HFF-Myc (cell line): ENCODE measurements at regions not wholly inside any gene's neighbourhood (a gene's known extent, or its start where the extent isn't known, plus 50 kb on each side); places are given as distances from the start of the nearest gene placed in this dataset.
A peak's percentile ranks its signal among the peaks of the same experiment; 100 is the strongest.
"Not testable (repeated sequence)": the region's sequence is repeated elsewhere in the genome, so short reads cannot be mapped to it uniquely, and the experiment has no call there.

Experiments used
- DNase-seq: peaks from one replicate; pipeline ENCODE4 v3.0.0-alpha.2; 2011; ENCODE audit warnings: low read depth; ENCODE audit errors: extremely low read depth
- H3K4me3 ChIP-seq: replicated peaks from 2 replicates; pipeline ENCODE4 v1.5.1; 2011; ENCODE audit warnings: low read depth, mild to moderate bottlenecking, control low read depth, low read length
- TF ChIP-seq, protein P1 (sequence below): IDR thresholded peaks from 2 replicates; pipeline ENCODE4 v1.5.1; 2012; ENCODE audit warnings: mild to moderate bottlenecking, low read depth, low read length, control low read depth; ENCODE audit errors: missing control alignments

DNA sequence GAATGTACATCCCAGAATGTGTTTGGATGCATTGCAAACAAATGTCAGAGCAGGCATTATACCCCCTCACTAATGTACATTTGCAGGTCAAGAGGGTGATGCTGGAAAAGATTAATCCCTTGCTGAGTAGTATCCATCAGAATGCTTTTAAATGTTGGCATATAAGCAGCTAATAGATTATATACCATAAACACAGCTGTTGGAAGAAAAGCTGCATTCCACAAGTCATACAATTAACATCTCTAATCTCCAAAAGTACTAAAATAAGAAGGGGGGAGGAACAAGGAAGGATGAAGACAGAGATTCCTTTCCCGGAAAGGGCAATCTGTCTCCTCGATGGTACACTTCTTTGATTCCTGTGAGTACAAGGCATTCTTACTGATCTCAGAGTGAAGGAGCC is 445.7 kb upstream of the CDIN1 start:
- no peak overlapping the region for H3K4me3 ChIP-seq
- TF ChIP-seq, protein P1, sequence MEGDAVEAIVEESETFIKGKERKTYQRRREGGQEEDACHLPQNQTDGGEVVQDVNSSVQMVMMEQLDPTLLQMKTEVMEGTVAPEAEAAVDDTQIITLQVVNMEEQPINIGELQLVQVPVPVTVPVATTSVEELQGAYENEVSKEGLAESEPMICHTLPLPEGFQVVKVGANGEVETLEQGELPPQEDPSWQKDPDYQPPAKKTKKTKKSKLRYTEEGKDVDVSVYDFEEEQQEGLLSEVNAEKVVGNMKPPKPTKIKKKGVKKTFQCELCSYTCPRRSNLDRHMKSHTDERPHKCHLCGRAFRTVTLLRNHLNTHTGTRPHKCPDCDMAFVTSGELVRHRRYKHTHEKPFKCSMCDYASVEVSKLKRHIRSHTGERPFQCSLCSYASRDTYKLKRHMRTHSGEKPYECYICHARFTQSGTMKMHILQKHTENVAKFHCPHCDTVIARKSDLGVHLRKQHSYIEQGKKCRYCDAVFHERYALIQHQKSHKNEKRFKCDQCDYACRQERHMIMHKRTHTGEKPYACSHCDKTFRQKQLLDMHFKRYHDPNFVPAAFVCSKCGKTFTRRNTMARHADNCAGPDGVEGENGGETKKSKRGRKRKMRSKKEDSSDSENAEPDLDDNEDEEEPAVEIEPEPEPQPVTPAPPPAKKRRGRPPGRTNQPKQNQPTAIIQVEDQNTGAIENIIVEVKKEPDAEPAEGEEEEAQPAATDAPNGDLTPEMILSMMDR, result no peak
- peak; percentile 84 for DNase-seq

DNA sequence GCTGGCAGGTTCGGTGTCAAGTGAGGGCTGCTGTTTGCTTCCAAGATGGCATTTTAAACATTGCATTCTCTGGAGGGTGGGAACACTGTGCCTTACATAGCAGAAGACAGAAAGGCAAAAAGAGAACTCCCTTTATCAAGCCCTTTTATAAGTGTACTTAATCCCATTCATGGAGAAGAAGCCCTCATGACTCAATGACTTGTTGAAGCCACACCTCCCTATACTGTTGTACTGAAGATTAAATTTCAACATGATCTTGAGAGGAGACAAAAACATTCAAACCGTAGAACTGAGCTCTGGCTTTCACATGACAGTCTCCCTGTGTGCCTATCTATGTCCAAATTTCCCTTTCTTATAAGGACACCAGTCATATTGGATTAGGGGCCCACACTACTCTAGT is 443.4 kb upstream of the CDIN1 start:
- no peak for DNase-seq
- H3K4me3 ChIP-seq, result no peak overlapping the region
- TF ChIP-seq, protein P1, result no peak

DNA sequence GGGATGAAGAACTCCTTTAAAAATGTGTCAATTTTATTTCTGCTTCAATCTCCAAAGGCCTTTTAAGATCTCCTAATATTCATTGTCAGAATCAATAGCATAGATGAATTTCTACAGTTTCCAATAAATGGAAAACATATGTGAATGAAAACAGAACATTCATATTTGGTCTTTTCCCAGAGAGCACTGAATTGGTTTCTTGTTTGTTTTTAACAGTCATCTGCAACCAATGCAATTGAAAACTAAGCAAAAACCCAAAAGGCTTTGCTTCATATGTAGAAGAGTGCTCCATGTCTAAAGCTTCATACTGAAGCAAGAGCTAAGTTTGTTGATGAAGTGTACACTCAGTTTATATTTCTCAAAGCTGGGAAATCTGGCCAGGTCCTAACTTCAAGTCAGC is 426.5 kb upstream of the CDIN1 start:
- TF ChIP-seq, protein P1, result no peak
- no peak overlapping the region for H3K4me3 ChIP-seq
- no peak for DNase-seq

DNA sequence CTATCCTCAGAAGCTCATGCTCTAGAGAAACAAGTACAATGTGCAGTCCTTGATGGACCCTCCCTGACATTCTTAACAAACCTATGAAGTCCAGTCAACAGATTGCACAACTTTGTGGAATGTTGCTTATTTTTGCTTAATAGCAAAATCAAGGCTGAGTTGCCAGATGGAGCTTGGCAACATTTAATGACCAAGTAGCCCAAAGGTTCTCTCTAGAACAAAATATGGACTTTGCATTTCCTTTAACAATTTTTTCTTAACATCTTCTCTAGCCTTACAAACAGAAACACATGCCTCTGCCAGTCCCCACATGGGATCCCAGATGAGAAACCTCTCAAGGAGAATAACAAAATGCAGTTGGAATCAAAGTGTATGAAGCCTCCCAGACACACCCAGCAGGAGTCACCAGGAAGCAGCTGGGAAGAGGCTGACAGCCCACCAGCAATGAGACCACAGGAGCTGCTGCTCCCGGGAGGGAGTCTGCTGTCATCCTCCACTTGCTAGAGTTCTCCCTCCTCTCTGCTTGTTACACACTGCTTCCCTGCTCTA is 422.5 kb upstream of the CDIN1 start:
- DNase-seq, result no peak
- TF ChIP-seq, protein P1, result no peak
- H3K4me3 ChIP-seq, result no peak overlapping the region

DNA sequence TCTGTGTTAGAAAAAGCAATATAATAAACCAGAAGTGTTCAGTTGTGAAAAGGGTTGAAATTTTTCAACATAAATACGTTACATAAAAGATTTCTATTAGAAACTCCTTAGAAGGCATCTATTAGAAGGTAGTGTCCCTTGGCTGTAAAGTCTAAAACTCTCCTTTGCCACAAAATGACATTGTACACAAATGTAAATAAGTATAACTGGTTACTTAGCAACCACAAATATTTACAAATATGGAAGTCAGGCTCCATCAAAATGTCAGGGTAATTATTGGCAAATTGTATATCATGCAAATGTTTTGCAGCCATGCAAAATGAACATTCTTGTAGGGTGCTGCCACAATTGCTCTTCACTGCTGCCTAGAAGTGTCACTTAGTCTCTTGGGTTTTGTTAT is 419.1 kb upstream of the CDIN1 start:
- no peak overlapping the region for H3K4me3 ChIP-seq
- no peak for DNase-seq
- TF ChIP-seq, protein P1, result no peak

DNA sequence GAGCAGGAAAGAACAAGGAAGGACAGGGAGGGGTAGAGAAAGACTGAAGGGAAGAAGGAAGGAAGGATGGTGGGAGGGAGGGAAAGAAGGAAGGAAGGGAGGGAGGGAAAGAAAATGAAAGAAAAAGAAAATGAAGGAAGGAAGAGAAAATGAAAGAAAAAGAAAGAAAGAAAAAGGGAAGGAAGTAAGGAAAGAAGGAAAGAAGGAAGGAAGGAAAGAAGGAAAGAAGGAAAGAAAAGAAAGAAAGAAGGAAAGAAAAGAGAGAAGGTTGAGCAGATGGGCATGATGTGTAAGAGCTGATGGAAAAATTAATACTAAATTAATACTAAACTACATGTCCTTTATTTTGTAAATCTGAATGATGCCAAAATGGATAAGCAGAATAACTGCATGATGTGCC is 418.3 kb upstream of the CDIN1 start:
- TF ChIP-seq, protein P1, result no peak
- H3K4me3 ChIP-seq, result no peak overlapping the region
- DNase-seq, result no peak

DNA sequence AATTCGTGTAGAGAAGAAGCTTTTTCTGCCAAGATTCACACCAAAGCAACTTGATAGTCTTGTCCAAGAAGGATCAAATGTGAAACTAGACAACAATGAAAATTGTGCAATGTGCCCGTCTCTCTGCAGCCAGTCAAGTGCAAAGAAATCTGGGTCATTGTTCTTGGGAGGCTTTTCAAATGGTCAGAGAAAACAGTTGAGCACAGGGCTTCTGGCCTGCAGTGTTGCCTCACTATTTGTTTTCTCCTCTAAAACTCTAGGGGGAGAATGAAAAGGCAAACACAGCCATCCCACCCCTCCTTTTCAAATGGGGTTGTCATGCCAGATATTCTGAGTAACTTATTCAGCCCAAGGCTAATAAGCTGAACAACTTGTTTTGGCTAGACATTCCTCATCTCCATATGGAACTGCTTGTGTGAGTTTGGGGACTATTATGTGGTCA is 417.6 kb upstream of the CDIN1 start:
- TF ChIP-seq, protein P1, result no peak
- DNase-seq, result peak; percentile 53
- H3K4me3 ChIP-seq, result no peak overlapping the region

DNA sequence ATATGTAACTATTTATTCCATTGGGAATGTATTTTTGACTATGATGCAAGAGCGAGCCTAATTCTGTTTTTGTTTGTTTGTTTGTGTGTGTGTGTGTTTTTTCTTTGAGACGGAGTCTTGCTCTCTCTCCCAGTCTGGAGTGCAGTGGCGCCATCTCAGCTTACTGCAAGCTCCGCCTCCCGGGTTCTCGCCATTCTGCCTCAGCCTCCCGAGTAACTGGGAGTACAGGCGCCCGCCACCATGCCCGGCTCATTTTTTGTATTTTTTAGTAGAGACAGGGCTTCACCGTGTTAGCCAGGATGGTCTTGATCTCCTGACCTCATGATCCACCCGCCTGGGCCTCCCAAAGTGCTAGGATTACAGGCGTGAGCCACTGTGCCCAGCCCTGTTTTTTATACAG is 415.4 kb upstream of the CDIN1 start:
- not testable (repeated sequence) for H3K4me3 ChIP-seq, DNase-seq
